GM19351 (cell line): ENCODE measurements at regions not wholly inside any gene's neighbourhood (a gene's known extent, or its start where the extent isn't known, plus 50 kb on each side); places are given as distances from the start of the nearest gene placed in this dataset.

Experiments used
- ATAC-seq: cut with Tn5 transposase; IDR thresholded peaks from one replicate; pipeline ENCODE4 v1.9.1; 2021; ENCODE audit warnings: mild to moderate bottlenecking, moderate library complexity; ENCODE audit not compliant: unreplicated experiment

- no peak for ATAC-seq
These were observed 172.2 kb upstream of the SGCD start for GRCh38 chr5:156154757-156155156.

GRCh38 chr5:156155598-156155997 is 171.4 kb upstream of the SGCD start:
- no peak for ATAC-seq

GRCh38 chr5:156164306-156164705 is 162.7 kb upstream of the SGCD start:
- ATAC-seq = no peak

- ATAC-seq = no peak
These were observed 157.5 kb upstream of the SGCD start for GRCh38 chr5:156169495-156169894.

- ATAC-seq = no peak
These were observed 156.5 kb upstream of the SGCD start for GRCh38 chr5:156170351-156170961.

GRCh38 chr5:156174225-156174624 is 152.7 kb upstream of the SGCD start:
- ATAC-seq = no peak

- no peak for ATAC-seq
These were observed 148.8 kb upstream of the SGCD start for GRCh38 chr5:156178117-156178516.

GRCh38 chr5:156181656-156182055 is 145.3 kb upstream of the SGCD start:
- no peak for ATAC-seq

GRCh38 chr5:156182174-156182967 is 144.6 kb upstream of the SGCD start:
- no peak for ATAC-seq

- ATAC-seq = no peak
These were observed 140.2 kb upstream of the SGCD start for GRCh38 chr5:156186760-156187159.

- ATAC-seq = no peak
These were observed 138.9 kb upstream of the SGCD start for GRCh38 chr5:156188016-156188415.

GRCh38 chr5:156189628-156190027 is 137.3 kb upstream of the SGCD start:
- ATAC-seq = no peak

GRCh38 chr5:156191547-156191946 is 135.4 kb upstream of the SGCD start:
- ATAC-seq = no peak

- ATAC-seq = no peak
These were observed 129.8 kb upstream of the SGCD start for GRCh38 chr5:156197042-156197635.

- ATAC-seq = no peak
These were observed 127.9 kb upstream of the SGCD start for GRCh38 chr5:156199045-156199444.

GRCh38 chr5:156200938-156201787 is 125.8 kb upstream of the SGCD start:
- ATAC-seq = no peak

GRCh38 chr5:156201788-156202403 is 125.1 kb upstream of the SGCD start:
- ATAC-seq = no peak

- ATAC-seq = no peak
These were observed 118.7 kb upstream of the SGCD start for GRCh38 chr5:156208271-156208670.

GRCh38 chr5:156218367-156219158 is 108.4 kb upstream of the SGCD start:
- no peak for ATAC-seq

- no peak for ATAC-seq
These were observed 107.4 kb upstream of the SGCD start for GRCh38 chr5:156219483-156220005.
